Ectodermal cell (in vitro differentiated cells): ENCODE measurements at regions not wholly inside any gene's neighbourhood (a gene's known extent, or its start where the extent isn't known, plus 50 kb on each side); places are given as distances from the start of the nearest gene placed in this dataset.

Experiments
- H3K27ac ChIP-seq: 2 replicates; pipeline ENCODE4 v1.7.0; 2013; ENCODE audit warnings: mild to moderate bottlenecking, low read depth, low read length; ENCODE audit not compliant: insufficient read depth, poor library complexity, severe bottlenecking
- H3K27me3 ChIP-seq: 2 replicates; pipeline ENCODE4 v1.7.0; 2013; ENCODE audit warnings: mild to moderate bottlenecking, low read length; ENCODE audit not compliant: insufficient read depth, control insufficient read depth, poor library complexity, severe bottlenecking
- H3K36me3 ChIP-seq: one replicate; pipeline ENCODE4 v1.7.0; 2013; ENCODE audit warnings: low read length; ENCODE audit not compliant: control insufficient read depth, insufficient read depth
- H3K4me1 ChIP-seq: one replicate; pipeline ENCODE4 v1.7.0; 2013; ENCODE audit warnings: low read length; ENCODE audit not compliant: control insufficient read depth, insufficient read depth
- H3K4me3 ChIP-seq: 2 replicates; pipeline ENCODE4 v1.7.0; 2013; ENCODE audit warnings: low read depth, low read length, control low read depth; ENCODE audit not compliant: insufficient read depth
- H3K9me3 ChIP-seq: 2 replicates; pipeline ENCODE4 v1.7.0; 2013; ENCODE audit warnings: mild to moderate bottlenecking, low read length, moderate library complexity; ENCODE audit not compliant: control insufficient read depth
- WGBS, 2 experiments: methylation state at CpG; one replicate each; pipeline ENCODE4 v1.1.7; 2013; ENCODE audit warnings: missing lambda C conversion rate in 2 of 2; 5-methylcytosine and 5-hydroxymethylcytosine counted together

DNA sequence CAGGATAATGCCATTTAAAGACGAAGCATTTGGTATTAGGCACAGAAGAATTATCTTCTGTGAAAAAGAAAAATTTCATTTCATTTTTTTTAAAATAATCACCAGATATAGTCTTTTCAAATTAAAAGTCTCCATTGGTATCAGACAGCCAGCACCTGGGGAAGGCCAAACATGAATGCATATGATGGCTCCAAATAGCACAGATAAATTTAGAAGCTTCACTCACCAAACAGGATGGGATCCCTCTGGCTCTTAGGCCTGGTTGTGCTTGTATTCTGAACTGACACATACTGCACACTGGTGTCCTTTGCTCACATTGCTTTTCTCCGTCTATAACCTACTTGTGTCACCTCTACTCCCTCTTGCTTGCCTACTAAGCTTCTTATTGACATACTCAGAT, 169.5 kb upstream of the CHRM2 start:
- Histone ChIP-seq H3K36me3 (no peaks in the 10 kb centered on the region), H3K4me3 (no peak overlapping the region), H3K27ac (no peak overlapping the region), H3K4me1 (no peaks in the 10 kb centered on the region), H3K9me3 (no peaks in the 10 kb centered on the region), H3K27me3 (no peaks in the 10 kb centered on the region)
- WGBS, 2 experiments = 94 to 100% methylated on average over 1 to 2 of the region's 2 CpGs

DNA sequence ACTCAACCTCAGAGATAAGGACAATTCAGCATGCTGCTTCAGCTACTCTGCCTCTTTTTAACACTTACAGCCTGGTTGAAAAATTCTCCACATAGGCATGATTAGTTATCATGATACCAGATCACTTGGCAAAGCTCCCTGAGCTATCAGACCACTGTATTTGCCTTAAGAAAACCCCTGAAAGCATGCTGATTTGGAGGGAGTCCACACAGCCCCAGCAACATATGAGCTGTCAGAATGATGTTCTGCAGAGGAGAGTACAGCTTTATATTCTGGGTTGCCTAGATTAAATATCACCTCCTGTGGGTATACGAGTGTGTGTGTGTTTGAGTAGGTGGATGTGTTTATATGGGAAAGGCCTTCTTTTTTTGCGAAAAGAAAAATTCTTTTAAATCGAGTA, 170.2 kb upstream of the CHRM2 start:
- H3K27ac ChIP-seq = no peak overlapping the region
- 92 to 100% methylated on average over 1 of the region's 3 CpGs for WGBS, 2 experiments
- no peak overlapping the region for H3K4me3 ChIP-seq
- no peaks in the 10 kb centered on the region for H3K9me3 ChIP-seq
- H3K27me3 ChIP-seq = no peaks in the 10 kb centered on the region
- H3K36me3 ChIP-seq = no peaks in the 10 kb centered on the region
- H3K4me1 ChIP-seq = no peaks in the 10 kb centered on the region

DNA sequence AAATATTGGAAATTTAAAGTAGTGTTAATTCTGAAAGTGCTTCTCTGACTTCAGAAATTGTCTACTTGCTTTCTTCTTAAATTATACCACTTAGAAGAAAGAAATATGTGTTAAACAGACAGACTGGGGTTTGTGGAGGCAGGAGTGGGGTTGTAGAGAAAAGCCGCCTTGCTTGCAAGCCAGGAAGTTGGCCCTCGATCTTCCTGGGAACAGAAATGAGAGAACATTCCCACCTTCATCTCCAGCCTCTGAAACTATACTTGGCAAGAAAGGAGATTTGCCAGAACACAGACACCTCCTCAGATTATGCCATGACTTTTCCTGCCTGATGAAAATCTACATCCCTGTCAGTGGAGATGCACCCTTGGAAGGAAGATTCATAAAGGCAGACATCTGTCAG, 171.2 kb upstream of the CHRM2 start:
- H3K4me1 ChIP-seq = no peaks in the 10 kb centered on the region
- no peak overlapping the region for H3K4me3 ChIP-seq
- WGBS, 2 experiments = 78 to 91% methylated on average over 2 of the region's 2 CpGs
- no peak overlapping the region for H3K27ac ChIP-seq
- H3K27me3 ChIP-seq = no peaks in the 10 kb centered on the region
- H3K36me3 ChIP-seq = no peaks in the 10 kb centered on the region
- no peaks in the 10 kb centered on the region for H3K9me3 ChIP-seq

DNA sequence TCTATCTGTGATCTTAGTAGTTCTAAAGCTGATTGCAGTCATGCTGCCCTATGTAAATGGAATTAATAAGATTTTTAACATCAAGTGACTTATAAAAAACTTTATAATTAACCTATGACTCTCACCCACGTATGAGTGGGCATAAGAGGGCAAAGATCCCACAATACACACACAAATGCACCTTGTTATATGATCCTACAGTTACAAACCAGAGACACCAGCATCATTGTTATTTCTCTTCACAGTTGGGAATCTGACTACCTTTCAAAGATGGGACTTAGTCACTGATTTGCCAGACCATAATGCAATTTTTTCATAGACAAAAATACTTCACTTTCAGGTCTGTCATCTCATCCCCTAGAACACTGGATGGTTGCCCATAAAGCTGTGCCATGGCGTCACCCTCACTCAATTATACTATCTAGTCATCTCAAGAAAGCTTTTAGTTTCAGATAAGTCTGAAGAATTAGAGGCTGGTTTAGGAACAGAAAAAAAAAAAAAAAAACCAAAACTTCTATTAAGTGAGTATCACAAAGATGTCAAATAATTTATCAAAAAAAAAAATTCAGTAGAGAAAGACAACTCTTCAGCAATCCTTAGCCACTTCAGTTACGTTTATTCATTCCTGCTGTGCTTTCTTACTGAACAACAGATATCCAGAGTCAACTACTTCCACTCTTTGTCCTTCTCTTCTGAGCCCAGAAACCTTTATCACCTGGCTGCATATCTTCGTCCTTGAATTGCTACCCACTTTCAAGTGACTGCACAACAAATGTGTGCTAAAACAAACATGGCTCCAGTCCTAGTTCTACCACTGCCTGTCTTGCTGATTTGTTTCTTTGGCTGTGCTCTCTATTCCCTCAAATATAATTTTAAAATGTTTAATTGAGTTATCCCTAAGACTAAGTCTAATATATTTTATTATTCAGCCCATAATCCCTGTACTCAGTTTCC, 175.0 kb upstream of the CHRM2 start:
- Histone ChIP-seq H3K27me3 (no peaks in the 10 kb centered on the region), H3K4me3 (no peak overlapping the region), H3K27ac (no peak overlapping the region), H3K9me3 (no peaks in the 10 kb centered on the region), H3K36me3 (no peaks in the 10 kb centered on the region), H3K4me1 (no peaks in the 10 kb centered on the region)
- WGBS, 2 experiments = 78% methylated on average over 3 to 4 of the region's 4 CpGs

DNA sequence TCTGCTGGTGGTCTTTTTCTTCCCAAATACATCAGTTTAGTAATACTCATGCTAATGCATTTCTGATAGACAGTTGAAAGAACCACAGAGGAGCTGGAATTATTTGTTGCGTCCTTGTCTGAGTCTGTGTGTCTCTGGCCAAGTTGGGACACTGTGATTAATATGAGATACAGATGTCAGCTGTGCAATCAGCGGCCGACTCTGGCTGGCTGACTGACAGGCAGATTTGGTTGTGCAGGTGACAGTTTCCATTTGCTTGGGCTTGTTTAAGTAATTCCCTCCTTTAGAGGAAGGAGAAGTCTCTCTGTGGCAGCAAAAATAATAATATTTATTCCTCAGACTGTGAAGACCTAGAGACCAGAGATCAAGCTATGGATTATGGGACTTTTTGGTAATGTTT, 176.2 kb upstream of the CHRM2 start:
- WGBS, 2 experiments = 94% methylated on average over 3 of the region's 3 CpGs
- Histone ChIP-seq H3K27ac (no peak overlapping the region), H3K9me3 (no peaks in the 10 kb centered on the region), H3K36me3 (no peaks in the 10 kb centered on the region), H3K27me3 (no peaks in the 10 kb centered on the region), H3K4me1 (no peaks in the 10 kb centered on the region), H3K4me3 (no peak overlapping the region)

DNA sequence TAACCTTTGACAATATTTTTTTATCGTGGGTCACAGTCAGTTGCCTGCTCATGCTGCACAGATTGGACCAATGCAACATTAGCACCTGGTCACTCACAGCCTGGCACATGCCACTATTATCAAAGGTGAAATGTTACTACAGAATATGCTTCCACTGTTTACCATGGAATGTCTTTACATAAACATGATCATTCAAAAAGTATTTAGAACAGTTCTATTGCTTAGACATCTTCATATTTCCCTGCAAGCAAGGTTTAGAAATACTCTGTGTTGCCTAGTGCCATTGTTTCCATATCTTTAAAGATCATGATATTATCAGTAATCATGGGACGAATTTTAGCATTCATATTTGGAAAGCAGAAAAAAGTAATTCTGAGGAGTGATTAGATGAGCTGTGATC, 179.9 kb upstream of the CHRM2 start:
- H3K27ac ChIP-seq = no peak overlapping the region
- WGBS, 2 experiments = 88 to 97% methylated on average over 2 of the region's 2 CpGs
- H3K4me3 ChIP-seq = no peak overlapping the region
- no peaks in the 10 kb centered on the region for H3K27me3 ChIP-seq
- no peaks in the 10 kb centered on the region for H3K4me1 ChIP-seq
- H3K36me3 ChIP-seq = no peaks in the 10 kb centered on the region
- H3K9me3 ChIP-seq = no peaks in the 10 kb centered on the region

DNA sequence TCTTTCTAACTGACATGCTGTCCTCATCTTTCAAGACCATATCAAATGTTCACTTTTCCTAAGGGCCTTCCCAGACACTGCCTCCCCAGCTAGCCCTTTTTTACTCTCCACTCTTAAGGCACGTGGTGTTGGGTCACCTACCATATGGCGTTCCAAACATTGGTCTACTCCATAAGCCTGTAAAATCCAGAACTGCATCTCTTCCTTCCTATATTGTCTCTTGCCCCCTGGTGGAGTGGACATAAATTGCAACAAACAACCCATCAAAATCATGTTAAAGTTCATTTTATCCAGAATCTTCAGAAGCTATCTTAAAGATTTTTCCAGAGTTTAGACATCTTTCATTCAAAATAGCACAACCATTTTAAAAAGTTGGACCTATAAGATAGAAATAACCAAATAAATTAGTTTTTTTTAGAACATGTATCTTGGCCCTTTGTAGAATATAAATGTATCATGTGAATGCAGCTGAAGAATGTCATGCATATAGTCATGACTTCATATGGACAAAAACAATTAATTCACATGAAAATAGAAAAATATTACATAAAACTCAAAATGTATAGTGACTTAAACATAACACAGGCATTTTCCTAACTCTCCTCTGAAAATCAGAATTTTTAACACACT, 180.6 kb upstream of the CHRM2 start:
- Histone ChIP-seq H3K27me3 (no peaks in the 10 kb centered on the region), H3K36me3 (no peaks in the 10 kb centered on the region), H3K4me3 (no peak overlapping the region), H3K9me3 (no peaks in the 10 kb centered on the region), H3K4me1 (no peaks in the 10 kb centered on the region), H3K27ac (no peak overlapping the region)
- WGBS, 2 experiments = 86 to 91% methylated on average over 2 of the region's 2 CpGs

DNA sequence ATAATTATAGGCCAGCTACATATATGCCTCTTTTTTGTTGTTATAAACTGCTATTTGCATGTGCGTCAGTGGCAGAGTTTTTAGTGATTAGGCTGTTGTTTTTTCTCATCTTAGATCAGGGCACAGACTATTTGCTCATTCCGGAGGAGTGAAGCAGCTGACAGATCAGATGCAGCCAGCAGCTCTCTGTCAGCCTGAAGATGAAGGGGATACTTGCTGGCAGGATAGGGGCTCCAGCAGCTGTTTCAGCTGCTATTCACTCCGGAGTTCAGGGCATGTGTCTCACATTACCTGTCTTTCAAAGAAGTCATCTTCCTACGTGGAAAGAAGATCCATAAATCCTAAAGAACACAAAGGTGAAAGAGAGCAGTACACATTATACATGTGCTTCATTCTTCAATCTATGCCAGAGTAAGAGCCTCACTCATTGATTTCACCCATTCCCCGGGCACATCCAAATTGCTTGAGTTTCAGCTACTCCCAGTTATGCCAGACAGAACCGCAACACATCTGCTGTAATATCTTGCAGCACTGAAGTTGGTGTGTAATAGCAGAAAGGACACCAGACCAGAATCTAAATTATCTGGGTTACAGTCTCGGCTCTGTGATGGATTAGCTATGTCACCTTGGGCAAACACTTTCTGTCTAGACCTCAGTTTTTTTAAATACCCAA, 182.8 kb upstream of the CHRM2 start:
- Histone ChIP-seq H3K4me1 (no peaks in the 10 kb centered on the region), H3K36me3 (no peaks in the 10 kb centered on the region), H3K27me3 (no peaks in the 10 kb centered on the region), H3K27ac (no peak overlapping the region), H3K9me3 (no peaks in the 10 kb centered on the region), H3K4me3 (no peak overlapping the region)
- WGBS, 2 experiments = 89% methylated on average over 7 of the region's 7 CpGs

DNA sequence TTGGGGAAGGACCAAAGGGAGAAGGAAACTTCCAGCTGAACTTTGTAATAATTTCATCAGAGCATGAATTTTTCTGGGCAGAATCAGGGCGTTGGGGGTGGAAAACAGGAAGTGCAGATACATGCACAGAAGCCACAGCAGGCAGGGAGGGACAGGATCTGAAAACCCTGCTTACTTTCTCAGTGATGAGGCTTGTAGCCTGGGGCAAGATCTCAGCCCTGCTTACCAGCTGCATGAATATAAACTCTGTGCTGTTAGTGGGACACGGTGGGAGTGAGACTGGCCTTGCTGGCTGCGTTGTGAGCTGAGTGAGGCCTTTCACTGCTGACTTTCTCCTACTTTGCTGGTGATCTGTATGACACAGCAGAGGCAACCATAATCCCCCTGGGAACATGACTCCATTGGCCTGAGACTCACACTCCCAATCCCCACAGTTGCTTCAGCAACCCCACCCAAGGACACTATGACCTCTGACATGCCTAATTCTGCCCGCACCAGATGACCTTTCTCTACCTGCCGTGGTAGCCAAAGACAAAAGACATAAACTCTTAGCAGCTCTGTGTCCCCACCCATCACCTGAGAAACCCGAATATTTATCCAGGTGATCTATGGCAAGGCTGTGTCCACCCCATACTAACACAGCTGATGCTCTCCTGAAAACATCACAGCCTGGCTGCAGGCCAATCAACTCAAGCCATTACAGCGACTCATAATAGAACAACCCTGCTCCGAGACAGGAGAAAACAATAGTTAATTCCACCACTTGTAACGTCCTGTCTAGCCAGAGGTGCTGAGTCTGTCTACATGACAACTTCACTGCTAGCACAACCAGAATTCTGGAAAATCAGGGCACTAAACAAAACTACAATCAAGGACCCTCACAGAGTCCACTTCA, 190.7 kb upstream of the CHRM2 start:
- Histone ChIP-seq H3K4me3 (no peak overlapping the region), H3K4me1 (peaks cover 5% of the 10 kb centered on the region), H3K36me3 (no peaks in the 10 kb centered on the region), H3K27me3 (no peaks in the 10 kb centered on the region), H3K27ac (no peak overlapping the region), H3K9me3 (peaks cover under 1% of the 10 kb centered on the region)
- 87 to 88% methylated on average over 9 of the region's 9 CpGs for WGBS, 2 experiments
